ENCODE measurements at regions not wholly inside any gene's neighbourhood (a gene's known extent, or its start where the extent isn't known, plus 50 kb on each side); places are given as distances from the start of the nearest gene placed in this dataset.

GRCh38 chr7:50220273-50220672 is 84.2 kb upstream of the IKZF1 start:
- BruUV-seq (replicated peaks): no TSS peak
- no peaks in the 10 kb centered on the region for H4K20me1 ChIP-seq (ENCODE audit: insufficient read depth, low read length)
- H3K9ac ChIP-seq (ENCODE audit: low read depth, low read length): no peak overlapping the region
- no peak overlapping the region for H2BK15ac ChIP-seq (ENCODE audit: low read depth, low read length)
- no peak overlapping the region for H3K56ac ChIP-seq (ENCODE audit: extremely low read depth, insufficient read depth, low read length)
- no peak overlapping the region for H3K4me2 ChIP-seq (ENCODE audit: low read depth, low read length)
- no peak overlapping the region for H3K18ac ChIP-seq (ENCODE audit: low read depth, low read length)
- H3K23ac ChIP-seq (ENCODE audit: low read depth, low read length): no peak overlapping the region
- no peak overlapping the region for H3K4ac ChIP-seq (ENCODE audit: low read depth, low read length)
- H4K91ac ChIP-seq (ENCODE audit: insufficient read depth, low read depth, low read length): no peak overlapping the region
- no peak overlapping the region for H3K14ac ChIP-seq (replicated peaks; ENCODE audit: low read depth, low read length)
- in situ Hi-C loops (cut with MboI; ENCODE audit: low sequenced_read_pairs): no loop called here
- no peaks in the 10 kb centered on the region for H3K4me1 ChIP-seq (ENCODE audit: control insufficient read depth, insufficient read depth, low read length)
- TF ChIP-seq MAZ (IDR thresholded peaks at IDR 0.05; ENCODE audit: borderline replicate concordance, low read depth, low read length) (no peak), SMC3 (IDR thresholded peaks at IDR 0.05; ENCODE audit: low read depth, low read length) (no peak)
- no peaks in the 10 kb centered on the region for H3K27me3 ChIP-seq (ENCODE audit: control insufficient read depth, insufficient read depth, low read length)
- no peak overlapping the region for H2BK120ac ChIP-seq (ENCODE audit: low read depth, low read length)
- H2AK5ac ChIP-seq (ENCODE audit: low read depth, low read length): no peak overlapping the region
- peaks cover 7% of the 10 kb centered on the region for H3K9me3 ChIP-seq (ENCODE audit: control insufficient read depth, insufficient read depth, low read length)
- H3K79me1 ChIP-seq (ENCODE audit: low read depth in 1 of 2, low read length in 2 of 2): no peaks in the 10 kb centered on the region
- ChIA-PET POLR2A (ENCODE audit: unreplicated experiment) (no interaction called here), CTCF (no interaction called here)
- 0% methylated on average over 1 of the region's 2 CpGs; no CpG with 5 or more reads in 1 of the 2 experiments for WGBS, 2 experiments (ENCODE audit: extremely low coverage in 2 of 2, insufficient read length in 1 of 2)
- no peak overlapping the region for H4K8ac ChIP-seq (ENCODE audit: low read depth in 2 of 2, low read length in 2 of 2)
- no peak overlapping the region for H3K27ac ChIP-seq (ENCODE audit: insufficient read depth, low read length)
- no peaks in the 10 kb centered on the region for H3K9me1 ChIP-seq (ENCODE audit: insufficient read depth, low read length)
- no peak for DNase-seq
- dilution Hi-C loops (cut with HindIII; ENCODE audit: low sequenced_read_pairs, unreplicated experiment): no loop called here
- H3K36me3 ChIP-seq (ENCODE audit: control insufficient read depth, insufficient read depth, low read length): no peaks in the 10 kb centered on the region
- no peak overlapping the region for H2AK9ac ChIP-seq (replicated peaks; ENCODE audit: low read depth, low read length, poor library complexity)
- no peak overlapping the region for H2AFZ ChIP-seq (replicated peaks; ENCODE audit: low read length, poor library complexity)
- no peak for ATAC-seq (ENCODE audit: low read depth)
- no peak overlapping the region for H4K5ac ChIP-seq (ENCODE audit: low read depth, low read length)
- no peak overlapping the region for H3K4me3 ChIP-seq (ENCODE audit: insufficient read depth, low read depth, low read length)
- no peak overlapping the region for H2BK5ac ChIP-seq (ENCODE audit: low read depth, low read length, poor library complexity, severe bottlenecking)
- intact Hi-C loops (cut with micrococcal nuclease): no loop called here
- H2BK20ac ChIP-seq (ENCODE audit: low read depth, low read length): no peak overlapping the region
